GM13977 (cell line): ENCODE measurements at regions not wholly inside any gene's neighbourhood (a gene's known extent, or its start where the extent isn't known, plus 50 kb on each side); places are given as distances from the start of the nearest gene placed in this dataset.
A peak's percentile ranks its signal among the peaks of the same experiment; 100 is the strongest.

Experiments used
- DNase-seq: peaks from one replicate; pipeline ENCODE4 v3.0.0; 2012; ENCODE audit warnings: low spot score
- in situ Hi-C: fragments of 300-500 bp; cut with MboI; formaldehyde crosslinking; loops from one replicate; pipeline ENCODE4 v1.12.0; 2022; ENCODE audit warnings: low sequenced_read_pairs, low pct_unique_long_range_greater_than_20kb, mixed read lengths, inconsistent platforms; ENCODE audit not compliant: unreplicated experiment
- TF ChIP-seq, protein P1 (sequence below): IDR thresholded peaks from 2 replicates; pipeline ENCODE4 v1.5.1; 2012; ENCODE audit warnings: mild to moderate bottlenecking, control low read depth; ENCODE audit not compliant: insufficient read depth; ENCODE audit errors: extremely low read depth, missing control alignments

DNA sequence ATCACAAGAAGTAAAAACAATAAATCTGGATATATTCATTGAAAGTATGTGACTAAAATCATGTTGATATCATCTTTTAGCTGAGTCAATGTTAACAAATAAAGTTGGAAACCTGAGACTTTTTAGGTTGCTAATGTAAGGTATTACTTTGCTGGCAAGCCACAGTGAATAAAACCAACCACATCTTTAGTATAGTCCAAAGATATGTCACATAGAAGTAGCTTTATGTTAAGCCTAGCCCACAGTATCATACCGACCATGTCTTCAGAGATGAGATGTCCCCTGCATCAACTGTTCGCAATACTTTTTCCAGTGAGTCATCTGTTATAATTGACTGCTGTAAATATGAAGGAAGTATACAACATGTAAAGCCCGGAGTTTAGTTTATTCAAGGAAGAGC is 107.6 kb upstream of the MCHR2 start:
- in situ Hi-C loops, result loop anchor here (25.0 kb wide), 1 partner anchor 561 kb away; no protein-coding TSS in a partner anchor
- TF ChIP-seq, protein P1, sequence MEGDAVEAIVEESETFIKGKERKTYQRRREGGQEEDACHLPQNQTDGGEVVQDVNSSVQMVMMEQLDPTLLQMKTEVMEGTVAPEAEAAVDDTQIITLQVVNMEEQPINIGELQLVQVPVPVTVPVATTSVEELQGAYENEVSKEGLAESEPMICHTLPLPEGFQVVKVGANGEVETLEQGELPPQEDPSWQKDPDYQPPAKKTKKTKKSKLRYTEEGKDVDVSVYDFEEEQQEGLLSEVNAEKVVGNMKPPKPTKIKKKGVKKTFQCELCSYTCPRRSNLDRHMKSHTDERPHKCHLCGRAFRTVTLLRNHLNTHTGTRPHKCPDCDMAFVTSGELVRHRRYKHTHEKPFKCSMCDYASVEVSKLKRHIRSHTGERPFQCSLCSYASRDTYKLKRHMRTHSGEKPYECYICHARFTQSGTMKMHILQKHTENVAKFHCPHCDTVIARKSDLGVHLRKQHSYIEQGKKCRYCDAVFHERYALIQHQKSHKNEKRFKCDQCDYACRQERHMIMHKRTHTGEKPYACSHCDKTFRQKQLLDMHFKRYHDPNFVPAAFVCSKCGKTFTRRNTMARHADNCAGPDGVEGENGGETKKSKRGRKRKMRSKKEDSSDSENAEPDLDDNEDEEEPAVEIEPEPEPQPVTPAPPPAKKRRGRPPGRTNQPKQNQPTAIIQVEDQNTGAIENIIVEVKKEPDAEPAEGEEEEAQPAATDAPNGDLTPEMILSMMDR, result no peak
- DNase-seq, result no peak

DNA sequence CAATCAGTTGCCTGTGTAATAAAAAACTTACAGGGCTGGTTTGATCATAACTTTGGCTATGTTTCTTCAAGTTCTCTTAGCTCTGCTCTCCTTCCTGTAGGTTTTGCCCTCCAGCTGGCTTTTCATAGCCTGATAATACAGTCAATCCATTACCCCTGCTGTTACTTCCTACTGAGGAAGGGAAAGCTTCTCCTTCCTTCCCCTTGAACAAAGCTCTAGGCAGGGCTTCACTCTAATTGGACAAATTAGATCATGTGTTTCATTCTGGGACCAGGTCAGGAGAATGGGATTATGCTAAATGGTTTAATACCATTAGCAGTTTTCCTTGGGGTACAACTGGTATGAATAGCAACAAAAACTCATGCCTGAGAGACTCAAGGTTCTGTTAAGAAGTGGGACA is 106.8 kb upstream of the MCHR2 start:
- TF ChIP-seq, protein P1, result no peak
- in situ Hi-C loops, result loop anchor here (25.0 kb wide), 1 partner anchor 562 kb away; no protein-coding TSS in a partner anchor
- DNase-seq, result no peak

DNA sequence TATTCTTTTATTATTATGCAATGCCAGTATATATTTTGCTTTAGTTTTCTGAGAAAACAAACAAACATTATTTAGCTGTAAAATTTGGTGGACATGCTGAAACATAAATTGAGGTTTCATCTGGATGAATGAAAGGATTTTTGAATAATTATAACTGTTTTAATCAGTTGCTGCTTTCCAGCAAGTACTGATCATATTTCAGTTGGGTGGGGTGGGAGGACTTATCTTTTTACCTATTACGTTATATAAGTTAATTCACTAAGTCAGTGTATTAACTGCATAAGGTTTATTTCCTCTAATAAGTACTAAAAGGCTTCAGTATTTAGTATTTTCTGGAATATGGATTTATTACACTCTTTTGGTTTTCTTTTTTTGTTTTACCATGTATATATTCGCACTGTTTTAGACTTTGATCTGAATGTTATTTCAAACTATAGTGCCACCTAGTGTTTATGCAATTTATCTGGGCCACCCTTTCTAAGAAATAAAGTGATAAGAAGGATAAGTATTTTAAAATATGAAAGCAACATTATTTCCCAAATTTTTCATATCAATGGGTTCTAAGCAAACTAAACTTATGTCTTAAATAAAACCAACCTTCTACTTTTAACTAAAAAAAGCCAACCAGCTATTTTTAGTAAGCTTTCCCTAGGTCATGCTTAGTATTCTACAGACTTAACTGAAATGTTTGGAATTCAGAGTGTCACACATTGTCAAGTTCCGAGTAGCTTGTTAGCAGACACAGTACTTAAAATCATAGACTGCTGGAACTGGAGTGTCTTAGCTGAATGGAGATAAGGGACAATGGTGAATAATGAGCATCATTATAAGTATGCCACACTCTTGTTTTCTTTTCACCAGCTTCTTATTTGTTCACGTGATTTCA is 105.4 kb upstream of the MCHR2 start:
- TF ChIP-seq, protein P1, result peak; percentile 57
- in situ Hi-C loops, result loop anchor here (10.0 to 25.0 kb wide), 2 partner anchors 215 to 563 kb away; no protein-coding TSS in a partner anchor
- peak; percentile 14 for DNase-seq

DNA sequence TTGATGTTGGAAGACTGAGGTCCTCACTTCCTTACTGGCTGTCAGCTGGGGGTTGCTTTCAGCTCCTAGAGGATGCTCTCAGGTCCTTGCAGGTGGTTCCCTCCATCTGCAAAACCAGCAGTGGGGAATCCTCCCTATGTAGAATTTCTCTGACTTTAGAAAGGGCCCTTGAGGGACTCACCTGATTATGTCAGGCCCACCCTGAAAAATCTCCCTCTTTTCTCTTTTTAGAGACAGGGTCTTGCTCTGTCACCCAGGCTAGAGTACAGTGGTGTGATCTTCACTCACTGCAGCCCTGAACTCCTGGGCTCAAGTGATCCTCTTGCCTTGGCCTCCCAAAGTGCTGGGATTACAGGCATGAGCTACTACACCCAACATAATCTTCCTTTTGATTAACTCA is 102.9 kb upstream of the MCHR2 start:
- in situ Hi-C loops, result loop anchor here (10.0 kb wide), 1 partner anchor 212 kb away; no protein-coding TSS in a partner anchor
- TF ChIP-seq, protein P1, result no peak
- no peak for DNase-seq

DNA sequence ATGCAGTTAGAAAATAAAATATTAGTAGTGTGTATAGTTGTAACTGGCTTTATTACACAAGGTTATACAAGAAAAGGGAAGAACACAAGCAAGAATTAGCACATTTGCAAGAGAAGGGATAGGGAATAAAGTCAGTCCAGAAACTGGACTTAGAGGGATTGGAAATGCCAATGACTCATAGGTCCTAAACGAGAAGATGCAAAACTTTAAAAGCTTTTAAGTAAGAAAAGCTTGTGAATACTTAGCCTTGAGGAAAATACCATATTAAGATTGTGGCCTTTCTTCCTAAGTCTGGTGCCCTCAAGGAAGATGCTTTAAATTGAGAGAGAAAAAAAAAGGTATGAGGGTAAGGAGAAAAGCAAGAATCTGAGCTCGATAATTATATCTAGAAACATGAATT is 102.3 kb upstream of the MCHR2 start:
- TF ChIP-seq, protein P1, result no peak
- DNase-seq, result no peak
- in situ Hi-C loops, result loop anchor here (10.0 kb wide), 1 partner anchor 212 kb away; no protein-coding TSS in a partner anchor

DNA sequence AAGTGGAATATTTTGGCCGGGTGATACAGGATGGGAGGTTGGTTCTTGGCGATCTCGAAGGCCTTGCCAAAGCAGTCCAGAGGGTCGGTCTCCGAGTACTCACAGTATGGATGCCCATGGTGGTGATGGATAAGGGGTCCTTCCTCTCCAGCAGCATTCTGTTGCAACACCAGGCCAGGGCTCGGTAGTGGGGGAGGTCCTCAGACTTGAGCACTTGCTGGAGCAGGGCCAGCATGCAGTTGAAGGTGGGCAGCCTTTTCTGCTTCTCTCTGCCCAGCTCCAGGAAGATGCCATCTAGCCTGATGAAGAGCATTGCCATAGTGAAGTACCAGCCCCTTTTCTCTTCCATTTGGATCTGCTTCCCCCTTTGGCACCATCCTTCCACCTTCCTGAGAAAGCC is 99.4 kb upstream of the MCHR2 start:
- no peak for DNase-seq
- TF ChIP-seq, protein P1, result no peak
- in situ Hi-C loops, result loop anchor here (10.0 kb wide), 1 partner anchor 209 kb away; no protein-coding TSS in a partner anchor
